GM06990 (cell line): ENCODE measurements at regions not wholly inside any gene's neighbourhood (a gene's known extent, or its start where the extent isn't known, plus 50 kb on each side); places are given as distances from the start of the nearest gene placed in this dataset.

Experiments
- DNase-seq: peaks from one replicate; pipeline ENCODE4 v3.0.0-alpha.2; 2011; ENCODE audit not compliant: insufficient read length; ENCODE audit errors: extremely low read depth
- H3K27me3 ChIP-seq: replicated peaks from 2 replicates; pipeline ENCODE4 v1.6.0; 2011; ENCODE audit warnings: low read length; ENCODE audit not compliant: control insufficient read depth, insufficient read depth
- H3K36me3 ChIP-seq: 2 replicates; pipeline ENCODE4 v1.5.1; 2011; ENCODE audit warnings: low read length; ENCODE audit not compliant: control insufficient read depth, insufficient read depth
- H3K4me3 ChIP-seq: replicated peaks from 2 replicates; pipeline ENCODE4 v1.5.1; 2011; ENCODE audit warnings: low read depth, mild to moderate bottlenecking, control low read depth, low read length
- CTCF ChIP-seq: IDR thresholded peaks from 2 replicates; pipeline ENCODE4 v1.5.1; 2011; ENCODE audit warnings: low read length, control low read depth, mild to moderate bottlenecking, inconsistent platforms; ENCODE audit not compliant: insufficient read depth, poor library complexity, severe bottlenecking

- H3K36me3 ChIP-seq: no peaks in the 10 kb centered on the region
- no peaks in the 10 kb centered on the region; the same call in 1 of the 2 replicates for H3K27me3 ChIP-seq
- H3K4me3 ChIP-seq: no peak overlapping the region
- DNase-seq: no peak
- TF ChIP-seq CTCF: no peak
Observed at GRCh38 chr2:65867446-65867845, 435.0 kb upstream of the SPRED2 start.

- no peaks in the 10 kb centered on the region for H3K36me3 ChIP-seq
- H3K27me3 ChIP-seq: no peaks in the 10 kb centered on the region; the same call in 1 of the 2 replicates
- no peak for DNase-seq
- no peak overlapping the region for H3K4me3 ChIP-seq
- no peak for TF ChIP-seq CTCF
Observed at GRCh38 chr2:65866148-65866547, 433.7 kb upstream of the SPRED2 start.

GRCh38 chr2:65864619-65865018, 432.2 kb upstream of the SPRED2 start:
- no peak for TF ChIP-seq CTCF
- DNase-seq: no peak
- H3K36me3 ChIP-seq: no peaks in the 10 kb centered on the region
- no peaks in the 10 kb centered on the region for H3K27me3 ChIP-seq
- H3K4me3 ChIP-seq: no peak overlapping the region

GRCh38 chr2:65863713-65864112, 431.3 kb upstream of the SPRED2 start:
- DNase-seq: no peak
- H3K36me3 ChIP-seq: no peaks in the 10 kb centered on the region
- no peaks in the 10 kb centered on the region for H3K27me3 ChIP-seq
- H3K4me3 ChIP-seq: no peak overlapping the region
- TF ChIP-seq CTCF: no peak

GRCh38 chr2:65856928-65857327, 424.5 kb upstream of the SPRED2 start:
- TF ChIP-seq CTCF: no peak
- H3K4me3 ChIP-seq: no peak overlapping the region
- DNase-seq: no peak
- H3K36me3 ChIP-seq: no peaks in the 10 kb centered on the region
- no peaks in the 10 kb centered on the region; the same call in 1 of the 2 replicates for H3K27me3 ChIP-seq

DNA sequence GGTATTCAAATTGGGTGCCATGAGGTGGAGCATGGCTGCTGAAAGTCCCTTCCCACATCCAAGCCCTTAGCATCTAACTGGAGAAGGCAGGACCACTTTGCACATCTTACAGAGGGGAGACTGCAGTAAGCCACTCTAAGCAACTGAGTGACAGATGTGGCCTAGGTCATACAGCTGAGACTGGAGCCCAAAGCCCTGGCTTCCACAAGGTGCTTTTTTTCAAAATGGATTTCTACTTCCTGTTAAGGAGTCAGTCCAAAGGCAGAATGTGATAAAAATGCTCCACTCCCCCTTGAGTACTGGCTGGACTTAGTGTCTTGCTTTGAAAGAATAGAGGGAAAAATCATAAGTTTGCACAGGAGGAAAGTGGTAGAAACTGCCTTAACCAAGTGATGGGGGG, 424.0 kb upstream of the SPRED2 start:
- Histone ChIP-seq H3K36me3 (no peaks in the 10 kb centered on the region), H3K4me3 (no peak overlapping the region), H3K27me3 (no peaks in the 10 kb centered on the region; the same call in 1 of the 2 replicates)
- no peak for TF ChIP-seq CTCF
- DNase-seq: no peak
